ENCODE measurements at regions not wholly inside any gene's neighbourhood (a gene's known extent, or its start where the extent isn't known, plus 50 kb on each side); places are given as distances from the start of the nearest gene placed in this dataset.
"Not testable (repeated sequence)": the region's sequence is repeated elsewhere in the genome, so short reads cannot be mapped to it uniquely, and the experiment has no call there.

- DNase-seq (ENCODE audit: low spot score) = not testable (repeated sequence)
Measured at GRCh38 chr5:163280897-163281296, 156.5 kb upstream of the CCNG1 start.

GRCh38 chr5:163281512-163281911 lies 155.9 kb upstream of the CCNG1 start:
- no peak for DNase-seq (ENCODE audit: low spot score)

GRCh38 chr5:163293836-163294235 lies 143.6 kb upstream of the CCNG1 start:
- DNase-seq (ENCODE audit: low spot score) = no peak

GRCh38 chr5:163303718-163304117 lies 133.7 kb upstream of the CCNG1 start:
- DNase-seq (ENCODE audit: low spot score) = no peak

GRCh38 chr5:163305655-163306054 lies 131.7 kb upstream of the CCNG1 start:
- no peak for DNase-seq (ENCODE audit: low spot score)

GRCh38 chr5:163306421-163306820 lies 131.0 kb upstream of the CCNG1 start:
- DNase-seq (ENCODE audit: low spot score) = peak; percentile 6

- DNase-seq (ENCODE audit: low spot score) = no peak
Measured at GRCh38 chr5:163309914-163310313, 127.5 kb upstream of the CCNG1 start.

GRCh38 chr5:163310997-163311396 lies 126.4 kb upstream of the CCNG1 start:
- DNase-seq (ENCODE audit: low spot score) = no peak

- no peak for DNase-seq (ENCODE audit: low spot score)
Measured at GRCh38 chr5:163312598-163312997, 124.8 kb upstream of the CCNG1 start.

- not testable (repeated sequence) for DNase-seq (ENCODE audit: low spot score)
Measured at GRCh38 chr5:163313049-163313448, 124.3 kb upstream of the CCNG1 start.

GRCh38 chr5:163316374-163316773 lies 121.0 kb upstream of the CCNG1 start:
- DNase-seq (ENCODE audit: low spot score) = not testable (repeated sequence)

- DNase-seq (ENCODE audit: low spot score) = no peak
Measured at GRCh38 chr5:163318707-163319106, 118.7 kb upstream of the CCNG1 start.

GRCh38 chr5:163321511-163321910 lies 115.9 kb upstream of the CCNG1 start:
- DNase-seq (ENCODE audit: low spot score) = no peak

GRCh38 chr5:163330723-163331668 lies 106.4 kb upstream of the CCNG1 start:
- DNase-seq (ENCODE audit: low spot score) = no peak

GRCh38 chr5:163336074-163336473 lies 101.3 kb upstream of the CCNG1 start:
- DNase-seq (ENCODE audit: low spot score) = not testable (repeated sequence)

GRCh38 chr5:163339148-163339547 lies 98.2 kb upstream of the CCNG1 start:
- DNase-seq (ENCODE audit: low spot score) = no peak

GRCh38 chr5:163340378-163340777 lies 97.0 kb upstream of the CCNG1 start:
- DNase-seq (ENCODE audit: low spot score) = not testable (repeated sequence)

GRCh38 chr5:163342306-163342705 lies 95.1 kb upstream of the CCNG1 start:
- DNase-seq (ENCODE audit: low spot score) = no peak

- no peak for DNase-seq (ENCODE audit: low spot score)
Measured at GRCh38 chr5:163345216-163345615, 92.2 kb upstream of the CCNG1 start.

- DNase-seq (ENCODE audit: low spot score) = peak; percentile 56
Measured at GRCh38 chr5:163347671-163348070, 89.7 kb upstream of the CCNG1 start.

- peak; percentile 13 for DNase-seq (ENCODE audit: low spot score)
Measured at GRCh38 chr5:163350083-163350482, 87.3 kb upstream of the CCNG1 start.

- DNase-seq (ENCODE audit: low spot score) = no peak
Measured at GRCh38 chr5:163352531-163352930, 84.9 kb upstream of the CCNG1 start.

GRCh38 chr5:163355811-163356210 lies 81.6 kb upstream of the CCNG1 start:
- not testable (repeated sequence) for DNase-seq (ENCODE audit: low spot score)

GRCh38 chr5:163357636-163358035 lies 79.8 kb upstream of the CCNG1 start:
- no peak for DNase-seq (ENCODE audit: low spot score)

Data from SW480 (cell line).